ENCODE measurements at regions not wholly inside any gene's neighbourhood (a gene's known extent, or its start where the extent isn't known, plus 50 kb on each side); places are given as distances from the start of the nearest gene placed in this dataset.

DNA sequence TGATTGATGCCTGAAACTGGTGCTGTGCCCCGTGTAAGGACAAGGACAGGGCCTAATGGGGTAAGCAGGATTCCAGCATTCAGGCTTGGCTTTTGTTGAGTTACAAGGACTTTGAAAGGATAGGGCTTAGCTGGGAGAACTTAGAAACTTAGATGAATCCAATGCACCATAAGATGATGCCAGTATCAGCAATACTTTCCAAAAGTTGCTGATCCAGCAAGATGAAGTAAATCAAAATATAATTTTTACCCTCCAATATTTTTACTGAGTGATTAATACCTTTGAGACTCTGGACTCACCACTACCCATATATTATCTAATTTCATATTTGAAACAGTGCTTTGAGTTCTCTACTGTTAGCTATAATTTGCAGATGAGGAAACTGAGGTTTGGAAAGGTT is 354.5 kb upstream of the ATP5MC3 start:
- TF ChIP-seq, protein P1, sequence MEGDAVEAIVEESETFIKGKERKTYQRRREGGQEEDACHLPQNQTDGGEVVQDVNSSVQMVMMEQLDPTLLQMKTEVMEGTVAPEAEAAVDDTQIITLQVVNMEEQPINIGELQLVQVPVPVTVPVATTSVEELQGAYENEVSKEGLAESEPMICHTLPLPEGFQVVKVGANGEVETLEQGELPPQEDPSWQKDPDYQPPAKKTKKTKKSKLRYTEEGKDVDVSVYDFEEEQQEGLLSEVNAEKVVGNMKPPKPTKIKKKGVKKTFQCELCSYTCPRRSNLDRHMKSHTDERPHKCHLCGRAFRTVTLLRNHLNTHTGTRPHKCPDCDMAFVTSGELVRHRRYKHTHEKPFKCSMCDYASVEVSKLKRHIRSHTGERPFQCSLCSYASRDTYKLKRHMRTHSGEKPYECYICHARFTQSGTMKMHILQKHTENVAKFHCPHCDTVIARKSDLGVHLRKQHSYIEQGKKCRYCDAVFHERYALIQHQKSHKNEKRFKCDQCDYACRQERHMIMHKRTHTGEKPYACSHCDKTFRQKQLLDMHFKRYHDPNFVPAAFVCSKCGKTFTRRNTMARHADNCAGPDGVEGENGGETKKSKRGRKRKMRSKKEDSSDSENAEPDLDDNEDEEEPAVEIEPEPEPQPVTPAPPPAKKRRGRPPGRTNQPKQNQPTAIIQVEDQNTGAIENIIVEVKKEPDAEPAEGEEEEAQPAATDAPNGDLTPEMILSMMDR (IDR thresholded peaks at IDR 0.05; ENCODE audit: insufficient read depth, low read length): no peak
- TF ChIP-seq, protein P2, sequence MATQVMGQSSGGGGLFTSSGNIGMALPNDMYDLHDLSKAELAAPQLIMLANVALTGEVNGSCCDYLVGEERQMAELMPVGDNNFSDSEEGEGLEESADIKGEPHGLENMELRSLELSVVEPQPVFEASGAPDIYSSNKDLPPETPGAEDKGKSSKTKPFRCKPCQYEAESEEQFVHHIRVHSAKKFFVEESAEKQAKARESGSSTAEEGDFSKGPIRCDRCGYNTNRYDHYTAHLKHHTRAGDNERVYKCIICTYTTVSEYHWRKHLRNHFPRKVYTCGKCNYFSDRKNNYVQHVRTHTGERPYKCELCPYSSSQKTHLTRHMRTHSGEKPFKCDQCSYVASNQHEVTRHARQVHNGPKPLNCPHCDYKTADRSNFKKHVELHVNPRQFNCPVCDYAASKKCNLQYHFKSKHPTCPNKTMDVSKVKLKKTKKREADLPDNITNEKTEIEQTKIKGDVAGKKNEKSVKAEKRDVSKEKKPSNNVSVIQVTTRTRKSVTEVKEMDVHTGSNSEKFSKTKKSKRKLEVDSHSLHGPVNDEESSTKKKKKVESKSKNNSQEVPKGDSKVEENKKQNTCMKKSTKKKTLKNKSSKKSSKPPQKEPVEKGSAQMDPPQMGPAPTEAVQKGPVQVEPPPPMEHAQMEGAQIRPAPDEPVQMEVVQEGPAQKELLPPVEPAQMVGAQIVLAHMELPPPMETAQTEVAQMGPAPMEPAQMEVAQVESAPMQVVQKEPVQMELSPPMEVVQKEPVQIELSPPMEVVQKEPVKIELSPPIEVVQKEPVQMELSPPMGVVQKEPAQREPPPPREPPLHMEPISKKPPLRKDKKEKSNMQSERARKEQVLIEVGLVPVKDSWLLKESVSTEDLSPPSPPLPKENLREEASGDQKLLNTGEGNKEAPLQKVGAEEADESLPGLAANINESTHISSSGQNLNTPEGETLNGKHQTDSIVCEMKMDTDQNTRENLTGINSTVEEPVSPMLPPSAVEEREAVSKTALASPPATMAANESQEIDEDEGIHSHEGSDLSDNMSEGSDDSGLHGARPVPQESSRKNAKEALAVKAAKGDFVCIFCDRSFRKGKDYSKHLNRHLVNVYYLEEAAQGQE (IDR thresholded peaks at IDR 0.05; ENCODE audit: insufficient replicate concordance, low read depth): no peak
- TF ChIP-seq POLR2AphosphoS5 (IDR thresholded peaks at IDR 0.05; ENCODE audit: low read depth) (no peak), GABPA (IDR thresholded peaks at IDR 0.05; ENCODE audit: low read depth) (no peak), SPI1 (IDR thresholded peaks at IDR 0.05; ENCODE audit: borderline replicate concordance, low read depth) (no peak)

Data from HL-60 (cell line).